HCT116 (cell line): ENCODE measurements at regions not wholly inside any gene's neighbourhood (a gene's known extent, or its start where the extent isn't known, plus 50 kb on each side); places are given as distances from the start of the nearest gene placed in this dataset.

Source experiments
- ATAC-seq: fragments of 200-7000 bp; cut with Tn5 transposase; 2 replicates; pipeline ENCODE4 v1.9.1; 2020; ENCODE audit warnings: mild to moderate bottlenecking, moderate library complexity
- BruUV-seq: library from RNA; stranded (reverse); fragments of 400-500 nt; replicated peaks from 2 replicates; lab custom pipeline; 2021; lab: Mats Ljungman, UMichigan
- CTCF ChIA-PET: fragments of 300-600 bp; sonication (Branson Sonifier 250); formaldehyde crosslinking; loops from one replicate; lab custom pipeline; 2021; ENCODE audit warnings: antibody characterized with exemption; lab: Charles Lee
- POLR2A ChIA-PET: fragments of 300-600, 350-600 bp; sonication (Branson Sonifier 250); formaldehyde crosslinking; loops from one replicate; lab custom pipeline; 2021; ENCODE audit warnings: antibody characterized with exemption; lab: Charles Lee
- RAD21 ChIA-PET, 2 experiments: fragments of 300-600 bp; sonication (Branson Sonifier 250); formaldehyde crosslinking; loops; one replicate each; lab custom pipeline; 2023; ENCODE audit warnings: low total read pairs in 2 of 2; ENCODE audit not compliant: uncharacterized antibody in 2 of 2, unreplicated experiment in 2 of 2, low non-redundant PET in 1 of 2; lab: Charles Lee
- DNase-seq: peaks from one replicate; pipeline ENCODE4 v3.0.0-alpha.2; 2010; ENCODE audit warnings: low read depth, low spot score
- H2AFZ ChIP-seq: fragments of 200-600 bp; shearing (Covaris generic), sonication (generic); 2 replicates; pipeline ENCODE4 v1.6.1; 2017; ENCODE audit warnings: low read depth, mixed run types, mixed read lengths, antibody characterized with exemption, low read length; ENCODE audit not compliant: poor library complexity, severe bottlenecking
- H3K27ac ChIP-seq: 2 replicates; pipeline ENCODE4 v1.5.1; 2012; ENCODE audit warnings: low read depth, low read length
- H3K27me3 ChIP-seq: fragments of 200-600 bp; sonication (generic); 2 replicates; pipeline ENCODE4 v1.6.1; 2016; ENCODE audit warnings: mixed run types, low read length, mixed read lengths; ENCODE audit not compliant: insufficient read depth
- H3K36me3 ChIP-seq, 2 experiments: fragments of 200-500 bp in 1 of 2; fragments of 200-600 bp in 1 of 2; sonication (Bioruptor generic) in 1 of 2; sonication (generic) in 1 of 2; 2 replicates each; pipeline versions ENCODE4 v1.5.1 to v1.6.1; 2014 to 2016; ENCODE audit warnings: low read length in 2 of 2, inconsistent platforms in 1 of 2, mixed read lengths in 1 of 2, mixed run types in 1 of 2; ENCODE audit not compliant: insufficient read depth in 2 of 2, control insufficient read depth in 1 of 2
- H3K4me1 ChIP-seq, 2 experiments: fragments of 200-600 bp in 1 of 2; sonication (generic) in 1 of 2; 2 replicates each; pipeline versions ENCODE4 v1.5.1 to v1.6.1; 2012 to 2017; ENCODE audit warnings: low read length in 2 of 2, inconsistent platforms in 1 of 2, mild to moderate bottlenecking in 1 of 2, mixed read lengths in 1 of 2, mixed run types in 1 of 2, moderate library complexity in 1 of 2; ENCODE audit not compliant: insufficient read depth in 2 of 2, control insufficient read depth in 1 of 2
- H3K4me2 ChIP-seq: fragments of 200-600 bp; sonication (generic); 2 replicates; pipeline ENCODE4 v1.6.1; 2017; ENCODE audit warnings: mixed run types, low read length, mixed read lengths
- H3K4me3 ChIP-seq, 2 experiments: fragments of 200-600 bp in 1 of 2; sonication (generic) in 1 of 2; replicated peaks in 1 of 2; 2 replicates each; pipeline ENCODE4 v1.5.1; 2011 to 2016; ENCODE audit warnings: low read length in 2 of 2, control low read depth in 1 of 2, low read depth in 1 of 2, mild to moderate bottlenecking in 1 of 2, mixed read lengths in 1 of 2, mixed run types in 1 of 2
- H3K79me2 ChIP-seq: fragments of 200-600 bp; sonication (generic); 2 replicates; pipeline ENCODE4 v1.6.1; 2017; ENCODE audit warnings: mild to moderate bottlenecking, mixed run types, low read length, moderate library complexity, mixed read lengths; ENCODE audit not compliant: insufficient read depth
- H3K9ac ChIP-seq: fragments of 200-600 bp; sonication (generic); 2 replicates; pipeline ENCODE4 v1.6.1; 2016; ENCODE audit warnings: low read length, mixed read lengths
- H3K9me2 ChIP-seq: fragments of 200-600 bp; sonication (generic), shearing (Covaris generic); 2 replicates; pipeline ENCODE4 v1.6.1; 2017; ENCODE audit warnings: mixed run types, mild to moderate bottlenecking, moderate library complexity; ENCODE audit not compliant: insufficient read depth
- H3K9me3 ChIP-seq, 2 experiments: fragments of 200-500 bp in 1 of 2; fragments of 200-600 bp in 1 of 2; sonication (Bioruptor generic) in 1 of 2; sonication (generic) in 1 of 2; 2 replicates each; pipeline ENCODE4 v1.6.1; 2014 to 2017; ENCODE audit warnings: low read length in 2 of 2, mixed read lengths in 2 of 2, inconsistent platforms in 1 of 2, low read depth in 1 of 2, mild to moderate bottlenecking in 1 of 2, mixed run types in 1 of 2, moderate library complexity in 1 of 2; ENCODE audit not compliant: control insufficient read depth in 1 of 2, insufficient read depth in 1 of 2
- H4K20me1 ChIP-seq: fragments of 200-600 bp; sonication (generic), shearing (Covaris generic); 2 replicates; pipeline ENCODE4 v1.6.1; 2017; ENCODE audit warnings: mixed run types, mild to moderate bottlenecking, moderate library complexity; ENCODE audit not compliant: insufficient read depth
- POLR2A ChIP-seq: IDR thresholded peaks from 2 replicates; pipeline ENCODE4 v1.7.0; 2011; ENCODE audit warnings: borderline replicate concordance; ENCODE audit not compliant: insufficient read depth, insufficient read length; ENCODE audit errors: extremely low read depth
- RAD21 ChIP-seq: IDR thresholded peaks from 2 replicates; pipeline ENCODE4 v1.6.1; 2012; ENCODE audit warnings: low read depth, mild to moderate bottlenecking
- TCF7L2 ChIP-seq: IDR thresholded peaks from 2 replicates; pipeline ENCODE4 v1.7.0; 2011; ENCODE audit warnings: borderline replicate concordance, inconsistent platforms; ENCODE audit not compliant: insufficient read depth, insufficient read length; ENCODE audit errors: extremely low read depth
- ZFX ChIP-seq: fragments of 450-650 bp; IDR thresholded peaks from 2 replicates; pipeline ENCODE4 v1.6.1; 2017
- intact Hi-C: fragments of 100-400 bp; cut with micrococcal nuclease; formaldehyde crosslinking; loops from 2 replicates; pipeline ENCODE4 v1.10.0; 2022
- TF ChIP-seq, protein P1 (sequence below), 3 experiments: fragments of 200-600 bp in 1 of 3; sonication (generic) in 1 of 3; IDR thresholded peaks in 2 of 3; conservative IDR thresholded peaks in 1 of 3; 2 replicates each; pipeline ENCODE4 v1.5.1; 2012 to 2017; ENCODE audit warnings: low read depth in 2 of 3, low read length in 2 of 3, antibody characterized with exemption in 1 of 3, borderline replicate concordance in 1 of 3, control low read depth in 1 of 3, mild to moderate bottlenecking in 1 of 3, mixed read lengths in 1 of 3, mixed run types in 1 of 3, moderate library complexity in 1 of 3; ENCODE audit not compliant: insufficient read depth in 1 of 3
- TF ChIP-seq, protein P2 (sequence below): IDR thresholded peaks from 2 replicates; pipeline ENCODE4 v1.6.1; 2012; ENCODE audit warnings: low read depth

DNA sequence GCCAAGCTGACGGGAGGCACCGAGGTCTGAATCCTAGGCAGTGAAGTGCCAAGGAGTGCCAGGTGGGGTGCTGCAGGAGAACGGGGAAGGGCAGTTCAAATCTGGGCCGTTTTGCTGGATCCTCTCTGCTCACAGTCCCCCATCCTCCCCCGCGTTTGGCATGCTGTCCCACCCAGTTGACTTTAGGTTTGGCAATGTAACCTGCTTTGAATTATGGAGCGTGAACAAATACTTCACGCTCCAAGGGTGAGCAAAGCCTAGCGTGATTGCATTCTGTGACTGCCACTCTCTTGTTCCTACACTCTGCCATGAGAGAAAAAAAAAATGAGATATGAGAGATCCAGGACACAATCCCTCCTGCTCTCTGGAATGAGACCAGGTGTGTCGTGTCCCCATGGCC is 381.9 kb downstream of the ZNF516 start (continued):
- TF ChIP-seq TCF7L2 (no peak), POLR2A (no peak), RAD21 (no peak)
- TF ChIP-seq, protein P1, sequence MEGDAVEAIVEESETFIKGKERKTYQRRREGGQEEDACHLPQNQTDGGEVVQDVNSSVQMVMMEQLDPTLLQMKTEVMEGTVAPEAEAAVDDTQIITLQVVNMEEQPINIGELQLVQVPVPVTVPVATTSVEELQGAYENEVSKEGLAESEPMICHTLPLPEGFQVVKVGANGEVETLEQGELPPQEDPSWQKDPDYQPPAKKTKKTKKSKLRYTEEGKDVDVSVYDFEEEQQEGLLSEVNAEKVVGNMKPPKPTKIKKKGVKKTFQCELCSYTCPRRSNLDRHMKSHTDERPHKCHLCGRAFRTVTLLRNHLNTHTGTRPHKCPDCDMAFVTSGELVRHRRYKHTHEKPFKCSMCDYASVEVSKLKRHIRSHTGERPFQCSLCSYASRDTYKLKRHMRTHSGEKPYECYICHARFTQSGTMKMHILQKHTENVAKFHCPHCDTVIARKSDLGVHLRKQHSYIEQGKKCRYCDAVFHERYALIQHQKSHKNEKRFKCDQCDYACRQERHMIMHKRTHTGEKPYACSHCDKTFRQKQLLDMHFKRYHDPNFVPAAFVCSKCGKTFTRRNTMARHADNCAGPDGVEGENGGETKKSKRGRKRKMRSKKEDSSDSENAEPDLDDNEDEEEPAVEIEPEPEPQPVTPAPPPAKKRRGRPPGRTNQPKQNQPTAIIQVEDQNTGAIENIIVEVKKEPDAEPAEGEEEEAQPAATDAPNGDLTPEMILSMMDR (IDR thresholded peaks at IDR 0.05 in 2 of 3, conservative IDR thresholded peaks at IDR 0.05 in 1 of 3; ENCODE audit: borderline replicate concordance in 1 of 3, insufficient read depth in 1 of 3, low read depth in 2 of 3, low read length in 2 of 3) = no peak

DNA sequence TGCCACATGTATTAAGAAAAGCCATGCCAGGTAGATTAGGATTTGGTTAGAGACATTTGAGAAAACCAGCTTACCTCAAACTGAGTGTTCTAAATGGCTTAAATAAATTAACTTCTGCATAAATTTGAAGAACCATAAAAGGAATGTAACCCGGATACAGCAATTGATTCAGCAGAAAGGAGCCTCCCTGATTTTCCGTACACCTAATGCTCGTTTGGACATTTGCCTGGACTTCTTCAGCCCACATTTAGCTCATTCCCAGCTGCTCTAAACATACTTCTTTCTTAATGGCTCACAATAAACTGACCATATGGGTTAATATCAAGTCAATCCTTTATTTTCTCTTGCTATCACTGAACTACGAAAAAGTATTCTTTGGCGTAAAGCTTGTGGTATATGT is 392.4 kb downstream of the ZNF516 start:
- ATAC-seq (no peak), DNase-seq (no peak)
- RAD21 ChIA-PET = no interaction called here
- no TSS peak for BruUV-seq
- Histone ChIP-seq H3K9me2 (no peaks in the 10 kb centered on the region), H3K79me2 (no peaks in the 10 kb centered on the region), H2AFZ (no peak overlapping the region), H3K9me3 (no peaks in the 10 kb centered on the region), H3K4me1 (no peaks in the 10 kb centered on the region), H3K36me3 (no peaks in the 10 kb centered on the region), H3K27me3 (no peaks in the 10 kb centered on the region; the same call in 1 of the 2 replicates), H4K20me1 (no peaks in the 10 kb centered on the region; the same call in 1 of the 2 replicates), H3K4me3 (no peak overlapping the region), H3K4me2 (no peak overlapping the region), H3K9ac (no peak overlapping the region), H3K27ac (no peak overlapping the region)
- POLR2A ChIA-PET = no interaction called here
- CTCF ChIA-PET = no interaction called here
- intact Hi-C loops = no loop called here
- TF ChIP-seq POLR2A = no peak
- TF ChIP-seq ZFX = no peak
- TF ChIP-seq, protein P2, sequence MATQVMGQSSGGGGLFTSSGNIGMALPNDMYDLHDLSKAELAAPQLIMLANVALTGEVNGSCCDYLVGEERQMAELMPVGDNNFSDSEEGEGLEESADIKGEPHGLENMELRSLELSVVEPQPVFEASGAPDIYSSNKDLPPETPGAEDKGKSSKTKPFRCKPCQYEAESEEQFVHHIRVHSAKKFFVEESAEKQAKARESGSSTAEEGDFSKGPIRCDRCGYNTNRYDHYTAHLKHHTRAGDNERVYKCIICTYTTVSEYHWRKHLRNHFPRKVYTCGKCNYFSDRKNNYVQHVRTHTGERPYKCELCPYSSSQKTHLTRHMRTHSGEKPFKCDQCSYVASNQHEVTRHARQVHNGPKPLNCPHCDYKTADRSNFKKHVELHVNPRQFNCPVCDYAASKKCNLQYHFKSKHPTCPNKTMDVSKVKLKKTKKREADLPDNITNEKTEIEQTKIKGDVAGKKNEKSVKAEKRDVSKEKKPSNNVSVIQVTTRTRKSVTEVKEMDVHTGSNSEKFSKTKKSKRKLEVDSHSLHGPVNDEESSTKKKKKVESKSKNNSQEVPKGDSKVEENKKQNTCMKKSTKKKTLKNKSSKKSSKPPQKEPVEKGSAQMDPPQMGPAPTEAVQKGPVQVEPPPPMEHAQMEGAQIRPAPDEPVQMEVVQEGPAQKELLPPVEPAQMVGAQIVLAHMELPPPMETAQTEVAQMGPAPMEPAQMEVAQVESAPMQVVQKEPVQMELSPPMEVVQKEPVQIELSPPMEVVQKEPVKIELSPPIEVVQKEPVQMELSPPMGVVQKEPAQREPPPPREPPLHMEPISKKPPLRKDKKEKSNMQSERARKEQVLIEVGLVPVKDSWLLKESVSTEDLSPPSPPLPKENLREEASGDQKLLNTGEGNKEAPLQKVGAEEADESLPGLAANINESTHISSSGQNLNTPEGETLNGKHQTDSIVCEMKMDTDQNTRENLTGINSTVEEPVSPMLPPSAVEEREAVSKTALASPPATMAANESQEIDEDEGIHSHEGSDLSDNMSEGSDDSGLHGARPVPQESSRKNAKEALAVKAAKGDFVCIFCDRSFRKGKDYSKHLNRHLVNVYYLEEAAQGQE = no peak
